A549 (cell line): ENCODE measurements at regions not wholly inside any gene's neighbourhood (a gene's known extent, or its start where the extent isn't known, plus 50 kb on each side); places are given as distances from the start of the nearest gene placed in this dataset.

Experiments used
- POLR2A ChIP-seq: IDR thresholded peaks from 2 replicates; pipeline ENCODE4 v1.6.1; 2012; ENCODE audit warnings: mild to moderate bottlenecking, low read length
- RFX5 ChIP-seq: fragments of 450-650 bp; IDR thresholded peaks from 2 replicates; pipeline ENCODE4 v1.7.1; 2014; ENCODE audit warnings: antibody characterized with exemption, mild to moderate bottlenecking, moderate library complexity
- TF ChIP-seq, protein P1 (sequence below): fragments of >200 bp; sonication (Bioruptor Twin); formaldehyde crosslinking; IDR thresholded peaks from 3 replicates; pipeline ENCODE4 v1.5.1; 2016

- TF ChIP-seq, protein P1, sequence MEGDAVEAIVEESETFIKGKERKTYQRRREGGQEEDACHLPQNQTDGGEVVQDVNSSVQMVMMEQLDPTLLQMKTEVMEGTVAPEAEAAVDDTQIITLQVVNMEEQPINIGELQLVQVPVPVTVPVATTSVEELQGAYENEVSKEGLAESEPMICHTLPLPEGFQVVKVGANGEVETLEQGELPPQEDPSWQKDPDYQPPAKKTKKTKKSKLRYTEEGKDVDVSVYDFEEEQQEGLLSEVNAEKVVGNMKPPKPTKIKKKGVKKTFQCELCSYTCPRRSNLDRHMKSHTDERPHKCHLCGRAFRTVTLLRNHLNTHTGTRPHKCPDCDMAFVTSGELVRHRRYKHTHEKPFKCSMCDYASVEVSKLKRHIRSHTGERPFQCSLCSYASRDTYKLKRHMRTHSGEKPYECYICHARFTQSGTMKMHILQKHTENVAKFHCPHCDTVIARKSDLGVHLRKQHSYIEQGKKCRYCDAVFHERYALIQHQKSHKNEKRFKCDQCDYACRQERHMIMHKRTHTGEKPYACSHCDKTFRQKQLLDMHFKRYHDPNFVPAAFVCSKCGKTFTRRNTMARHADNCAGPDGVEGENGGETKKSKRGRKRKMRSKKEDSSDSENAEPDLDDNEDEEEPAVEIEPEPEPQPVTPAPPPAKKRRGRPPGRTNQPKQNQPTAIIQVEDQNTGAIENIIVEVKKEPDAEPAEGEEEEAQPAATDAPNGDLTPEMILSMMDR = no peak
- no peak for TF ChIP-seq POLR2A
- TF ChIP-seq RFX5 = no peak
Observed at GRCh38 chr15:96075895-96076294, 254.6 kb upstream of the NR2F2 start.
